Superior temporal gyrus (tissue), 1 donor: ENCODE measurements at regions not wholly inside any gene's neighbourhood (a gene's known extent, or its start where the extent isn't known, plus 50 kb on each side); places are given as distances from the start of the nearest gene placed in this dataset.
"Not testable (repeated sequence)": the region's sequence is repeated elsewhere in the genome, so short reads cannot be mapped to it uniquely, and the experiment has no call there.

Experiments used
- DNase-seq: peaks from one replicate; pipeline ENCODE4 v3.0.0-alpha.2; 2016; ENCODE audit errors: extremely low spot score

- DNase-seq: no peak
These were observed 233.4 kb upstream of the ID4 start for GRCh38 chr6:19603721-19604120.

- DNase-seq: no peak
These were observed 231.5 kb upstream of the ID4 start for GRCh38 chr6:19605624-19606023.

DNA sequence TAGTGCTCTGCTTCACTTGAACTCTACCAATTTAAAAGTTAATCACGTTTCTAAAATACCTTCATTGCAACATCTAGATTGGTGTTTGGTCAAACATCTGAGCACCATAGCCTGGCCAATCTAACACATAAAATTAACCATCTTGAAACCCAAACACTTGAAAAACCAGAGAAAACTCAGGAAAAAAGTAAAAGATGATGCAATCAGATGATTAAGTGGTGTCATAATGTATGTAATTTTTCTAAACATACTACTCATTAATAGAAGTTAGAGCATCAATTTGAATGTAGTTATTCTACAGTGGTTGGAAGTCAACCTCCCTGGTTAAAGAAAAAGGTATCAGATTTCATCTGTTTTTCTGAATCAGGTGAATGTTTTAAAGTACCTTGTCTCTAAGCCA, 228.6 kb upstream of the ID4 start:
- no peak for DNase-seq

GRCh38 chr6:19609972-19610641, 227.1 kb upstream of the ID4 start:
- DNase-seq: no peak

GRCh38 chr6:19612672-19613466, 224.3 kb upstream of the ID4 start:
- DNase-seq: not testable (repeated sequence)

GRCh38 chr6:19613678-19614077, 223.5 kb upstream of the ID4 start:
- DNase-seq: no peak

DNA sequence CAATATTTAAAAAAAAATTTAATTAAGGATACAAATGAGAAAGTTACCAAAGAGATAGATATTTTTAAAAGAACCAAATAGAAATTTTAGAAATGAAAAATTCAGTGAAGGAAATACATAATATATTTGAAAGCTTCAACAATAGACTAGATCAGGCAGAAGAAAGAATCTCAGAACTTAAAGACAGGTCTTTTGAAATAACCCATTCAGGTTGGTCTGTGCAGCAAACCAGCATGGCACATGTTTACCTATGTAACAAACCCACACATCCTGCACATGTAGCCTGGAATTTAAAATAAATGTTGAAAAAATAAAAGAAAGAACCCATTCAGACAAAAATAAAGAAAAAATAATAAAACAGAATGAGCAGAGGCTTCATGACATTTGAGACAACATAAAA, 221.1 kb upstream of the ID4 start:
- DNase-seq: no peak

DNA sequence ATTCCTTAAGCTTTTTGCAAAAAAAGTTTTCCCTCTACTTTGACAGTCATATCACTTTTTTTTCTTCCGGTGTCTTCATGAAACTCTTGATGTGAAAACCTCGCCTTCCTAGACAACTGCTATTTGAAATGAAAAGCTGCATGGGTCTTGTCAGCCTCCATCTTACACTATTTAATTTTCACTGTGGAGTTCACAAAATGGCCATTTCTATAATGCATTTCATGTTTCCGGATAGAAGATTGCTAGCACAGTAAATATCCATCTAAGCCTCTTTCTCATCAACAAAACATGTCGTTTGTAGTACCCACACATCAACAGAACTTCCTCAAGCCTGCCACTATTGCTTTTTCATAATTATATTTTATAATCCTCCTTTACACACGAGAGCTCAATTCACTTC, 204.9 kb upstream of the ID4 start:
- DNase-seq: no peak

DNA sequence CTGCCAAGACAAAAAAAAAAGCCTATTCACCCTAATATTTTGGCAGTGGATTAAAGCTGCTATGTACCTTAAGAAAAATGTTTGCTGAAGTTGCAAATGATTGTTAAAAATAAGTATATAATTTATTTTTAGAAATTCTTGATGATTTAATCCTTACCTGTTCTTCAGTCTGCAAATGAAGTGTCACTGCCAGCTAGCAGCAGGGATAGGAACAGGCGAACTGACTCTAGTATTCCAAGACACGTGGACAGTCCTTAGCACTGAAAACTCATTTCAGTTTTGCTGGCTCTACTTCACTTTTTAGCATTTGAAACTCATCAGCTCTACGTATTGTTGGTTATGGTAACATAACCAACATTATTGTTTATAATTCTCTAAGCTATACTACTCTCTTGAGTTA, 204.4 kb upstream of the ID4 start:
- DNase-seq: no peak

DNA sequence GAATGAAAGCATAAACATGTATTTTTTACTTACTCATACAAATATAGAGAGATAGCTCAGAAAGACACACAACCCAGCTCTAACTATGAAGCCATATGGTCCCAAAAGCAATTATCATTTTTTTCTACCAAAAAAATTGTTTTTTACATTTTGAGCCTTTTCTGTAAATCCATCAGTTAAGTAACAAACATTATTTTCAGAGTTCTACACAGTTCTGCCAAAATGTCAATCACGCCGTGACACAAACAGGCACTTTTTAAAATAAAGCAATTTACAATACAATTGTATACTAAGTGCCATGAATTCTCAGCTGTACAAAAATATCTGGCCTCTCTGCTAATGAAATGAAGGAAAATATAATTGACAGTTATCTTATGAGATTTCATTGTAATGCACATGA, 201.4 kb upstream of the ID4 start:
- no peak for DNase-seq

GRCh38 chr6:19637010-19637409, 200.2 kb upstream of the ID4 start:
- DNase-seq: no peak

GRCh38 chr6:19638931-19639330, 198.2 kb upstream of the ID4 start:
- DNase-seq: no peak

- DNase-seq: no peak
These were observed 193.9 kb upstream of the ID4 start for GRCh38 chr6:19643287-19643686.

DNA sequence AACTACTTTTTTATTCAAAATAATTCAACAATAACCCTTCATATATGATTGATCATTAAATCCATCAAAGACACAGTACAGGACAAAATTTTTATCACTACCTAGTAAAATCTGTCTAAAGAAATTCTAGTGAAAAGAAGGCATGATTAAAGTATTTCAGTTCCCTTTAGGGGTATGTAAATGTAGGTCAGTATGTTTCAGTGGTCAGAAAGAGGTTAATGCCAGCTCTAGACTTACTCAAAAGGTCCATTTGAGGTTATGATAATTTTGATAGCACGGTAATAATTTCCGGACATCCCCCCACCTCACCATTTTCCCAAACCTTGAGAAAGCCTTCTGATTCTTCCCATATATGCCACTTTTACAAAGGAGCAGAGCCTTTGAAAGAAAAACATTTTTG, 193.5 kb upstream of the ID4 start:
- DNase-seq: no peak

GRCh38 chr6:19655744-19656143, 181.4 kb upstream of the ID4 start:
- DNase-seq: no peak

GRCh38 chr6:19660123-19660910, 176.9 kb upstream of the ID4 start:
- no peak for DNase-seq

GRCh38 chr6:19662911-19663310, 174.3 kb upstream of the ID4 start:
- DNase-seq: no peak

DNA sequence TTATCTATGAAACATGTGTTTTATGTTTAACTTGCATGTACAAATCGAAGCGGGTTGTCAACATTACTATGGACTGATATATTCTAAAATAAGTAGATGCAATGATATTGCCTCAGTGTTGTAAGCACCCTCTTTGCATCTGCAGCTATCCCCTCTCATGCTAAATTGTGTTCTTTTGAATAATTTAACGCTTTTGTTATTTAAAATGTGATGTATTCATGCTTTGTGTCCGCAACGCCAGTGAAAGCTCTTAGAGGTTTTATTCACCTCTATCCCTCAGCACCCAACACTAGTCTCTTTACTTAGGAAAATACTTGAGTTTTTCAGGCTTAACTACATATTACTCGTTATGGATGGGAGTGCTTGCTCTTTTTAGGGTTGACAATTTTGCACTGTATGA, 173.7 kb upstream of the ID4 start:
- DNase-seq: no peak

DNA sequence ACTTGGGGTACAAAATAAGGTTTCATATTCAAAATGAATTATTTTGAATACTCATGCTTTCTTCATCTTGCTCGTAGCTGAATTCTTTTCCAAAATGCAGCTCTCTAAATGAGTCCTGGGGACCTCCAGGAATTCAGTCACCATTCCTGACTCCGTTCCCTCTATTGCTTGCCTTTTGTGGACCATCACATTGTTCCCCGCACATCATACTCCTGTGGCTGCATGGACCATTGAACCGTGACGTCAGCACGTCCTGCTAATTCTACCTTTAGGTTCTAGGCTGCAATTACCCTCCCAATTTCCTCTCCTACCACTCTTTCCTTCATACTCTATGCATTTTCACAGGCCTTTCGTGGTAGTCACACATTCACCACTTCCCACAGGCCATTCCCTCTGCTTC, 173.1 kb upstream of the ID4 start:
- DNase-seq: no peak

DNA sequence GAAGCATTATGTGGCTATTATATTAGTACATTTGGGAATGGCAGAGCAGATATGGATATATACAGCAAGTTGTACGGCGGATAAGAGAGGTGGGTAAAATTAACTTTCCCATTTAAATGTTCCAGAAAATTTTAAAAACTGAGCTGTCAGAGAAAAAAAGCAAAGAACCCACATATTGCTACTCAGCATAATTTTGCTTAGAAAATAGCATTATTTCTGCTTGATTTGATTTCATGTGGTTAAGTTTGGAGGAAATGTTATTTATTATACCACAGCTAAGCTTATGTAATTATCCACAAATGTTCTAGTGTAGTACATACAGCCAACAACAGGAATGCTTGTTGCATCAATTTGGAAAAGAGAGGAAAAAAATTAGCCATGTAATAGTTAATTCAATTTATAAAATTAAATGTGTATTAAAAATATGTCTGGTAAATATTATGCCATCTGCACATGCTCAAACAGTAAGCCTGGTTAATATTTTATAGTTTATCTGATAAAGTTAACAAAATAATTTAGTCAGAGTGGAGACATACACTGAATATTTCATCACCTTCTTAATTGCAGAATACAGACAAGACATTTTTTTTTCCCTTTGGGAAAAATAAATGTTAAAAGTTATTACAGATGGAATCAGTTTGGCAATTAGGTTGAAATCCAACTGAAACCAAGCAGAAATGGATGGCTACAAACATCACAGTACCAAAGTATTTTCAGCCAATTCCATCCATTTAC, 172.1 kb upstream of the ID4 start:
- no peak for DNase-seq

DNA sequence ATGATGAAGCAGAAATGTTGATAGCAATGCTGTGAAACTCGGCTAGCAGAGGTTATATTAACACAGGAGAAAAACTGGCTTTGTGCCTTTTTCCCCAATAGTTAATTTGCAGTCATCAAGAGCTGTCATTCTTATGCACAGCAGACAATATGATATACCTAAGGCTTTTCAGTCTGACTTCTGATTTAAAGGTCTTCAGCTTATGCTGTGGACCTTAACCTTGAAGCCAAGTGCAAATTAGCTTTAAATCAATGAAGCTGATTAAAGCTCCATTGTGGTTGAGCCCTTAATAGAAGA, 171.6 kb upstream of the ID4 start:
- no peak for DNase-seq

GRCh38 chr6:19668710-19669109, 168.5 kb upstream of the ID4 start:
- DNase-seq: peak; percentile 42
